Transverse colon (tissue), 4 donors: ENCODE measurements at regions not wholly inside any gene's neighbourhood (a gene's known extent, or its start where the extent isn't known, plus 50 kb on each side); places are given as distances from the start of the nearest gene placed in this dataset.

Experiments used
- DNase-seq: peaks from one replicate; pipeline ENCODE4 v3.0.0-alpha.2; 2019
- H3K27ac ChIP-seq, 4 donors: fragments of 200-600 bp; sonication (generic); 2 replicates each; pipeline ENCODE4 v1.5.1; 2016 to 2018; ENCODE audit warnings: inconsistent platforms in 4 of 4
- H3K27me3 ChIP-seq: fragments of 200-600 bp; sonication (generic); 2 replicates; pipeline ENCODE4 v1.5.1; 2017; ENCODE audit warnings: inconsistent platforms
- H3K36me3 ChIP-seq, 4 donors: fragments of 200-600 bp; sonication (generic); 2 replicates each; pipeline ENCODE4 v1.5.1; 2017 to 2019; ENCODE audit warnings: inconsistent platforms in 4 of 4
- H3K4me1 ChIP-seq, 4 donors: fragments of 200-600 bp; sonication (generic); 2 replicates each; pipeline ENCODE4 v1.5.1; 2017 to 2020; ENCODE audit warnings: inconsistent platforms in 4 of 4
- H3K4me3 ChIP-seq, 4 donors: fragments of 200-600 bp; sonication (generic); 1 replicate in 1 of 4; 2 replicates in 3 of 4; pipeline versions ENCODE4 v1.5.1 to v1.6.1; 2017 to 2019; ENCODE audit warnings: inconsistent platforms in 4 of 4
- H3K9me3 ChIP-seq, 2 donors: fragments of 200-600 bp; sonication (generic); 2 replicates each; pipeline ENCODE4 v1.5.1; 2017 to 2019; ENCODE audit warnings: inconsistent platforms in 2 of 2
- EP300 ChIP-seq: sonication (generic); formaldehyde crosslinking; IDR thresholded peaks from one replicate; pipeline ENCODE4 v1.6.1; 2017; ENCODE audit warnings: antibody characterized with exemption, low read depth
- POLR2A ChIP-seq: fragments of 450-650 bp; IDR thresholded peaks from one replicate; pipeline ENCODE4 v1.6.1; 2016; ENCODE audit warnings: antibody characterized with exemption, mild to moderate bottlenecking, moderate library complexity
- POLR2AphosphoS5 ChIP-seq, 3 donors: sonication (generic); formaldehyde crosslinking; IDR thresholded peaks; one replicate each; pipeline ENCODE4 v1.6.1; 2016; ENCODE audit warnings: antibody characterized with exemption in 3 of 3
- WGBS, 2 donors: methylation state at CpG; one replicate each; pipeline ENCODE4 v1.1.5; 2018; ENCODE audit warnings: low coverage in 1 of 2; 5-methylcytosine and 5-hydroxymethylcytosine counted together
- in situ Hi-C, 4 donors: fragments of 200-750 bp; cut with MboI; loops; one replicate each; pipeline versions ENCODE4 v1.15.0 to v1.15.1; 2017; ENCODE audit warnings: low sequenced_read_pairs in 3 of 4, low pct_ligation_motif_present in 1 of 4, low pct_unique_long_range_greater_than_20kb in 1 of 4
- intact Hi-C: fragments of 100-400 bp; cut with DNase I; formaldehyde crosslinking; loops from one replicate; pipeline ENCODE4 v1.15.1; 2023; ENCODE audit warnings: low total_unique reads
- TF ChIP-seq, protein P1 (sequence below), 5 experiments: fragments of 200-600 bp in 3 of 5; fragments of 450-650 bp in 2 of 5; sonication (generic) in 3 of 5; IDR thresholded peaks; 1 replicate in 2 of 5; 2 replicates in 3 of 5; pipeline ENCODE4 v1.5.1; 2016 to 2017; ENCODE audit warnings: antibody characterized with exemption in 5 of 5, inconsistent platforms in 3 of 5, mild to moderate bottlenecking in 2 of 5, moderate library complexity in 1 of 5

- DNase-seq: peak; percentile 67
- Histone ChIP-seq H3K9me3 (no peaks in the 10 kb centered on the region), H3K36me3 (no peaks in the 10 kb centered on the region), H3K27me3 (no peaks in the 10 kb centered on the region), H3K4me1 (peaks cover 0 to 37% (median 11%) of the 10 kb centered on the region in 4 donors), H3K27ac (peak overlapping the region; percentile 54 to 80 (median 75)), H3K4me3 (no peak overlapping the region)
- 35 to 38% methylated on average over 9 of the region's 9 CpGs for WGBS, 2 donors
- intact Hi-C loops: no loop called here
- in situ Hi-C loops: no loop called here
- no peak for TF ChIP-seq EP300
- TF ChIP-seq, protein P1, sequence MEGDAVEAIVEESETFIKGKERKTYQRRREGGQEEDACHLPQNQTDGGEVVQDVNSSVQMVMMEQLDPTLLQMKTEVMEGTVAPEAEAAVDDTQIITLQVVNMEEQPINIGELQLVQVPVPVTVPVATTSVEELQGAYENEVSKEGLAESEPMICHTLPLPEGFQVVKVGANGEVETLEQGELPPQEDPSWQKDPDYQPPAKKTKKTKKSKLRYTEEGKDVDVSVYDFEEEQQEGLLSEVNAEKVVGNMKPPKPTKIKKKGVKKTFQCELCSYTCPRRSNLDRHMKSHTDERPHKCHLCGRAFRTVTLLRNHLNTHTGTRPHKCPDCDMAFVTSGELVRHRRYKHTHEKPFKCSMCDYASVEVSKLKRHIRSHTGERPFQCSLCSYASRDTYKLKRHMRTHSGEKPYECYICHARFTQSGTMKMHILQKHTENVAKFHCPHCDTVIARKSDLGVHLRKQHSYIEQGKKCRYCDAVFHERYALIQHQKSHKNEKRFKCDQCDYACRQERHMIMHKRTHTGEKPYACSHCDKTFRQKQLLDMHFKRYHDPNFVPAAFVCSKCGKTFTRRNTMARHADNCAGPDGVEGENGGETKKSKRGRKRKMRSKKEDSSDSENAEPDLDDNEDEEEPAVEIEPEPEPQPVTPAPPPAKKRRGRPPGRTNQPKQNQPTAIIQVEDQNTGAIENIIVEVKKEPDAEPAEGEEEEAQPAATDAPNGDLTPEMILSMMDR (IDR thresholded peaks at IDR 0.05): no peak
- peak; percentile 49 for TF ChIP-seq POLR2A
- TF ChIP-seq POLR2AphosphoS5 (IDR thresholded peaks at IDR 0.05): peak in 2 of 3 donors; percentile 43 to 64
These were observed 199.7 kb downstream of the IRS2 start for GRCh38 chr13:109586509-109587346.

- no peak for DNase-seq
- intact Hi-C loops: no loop called here
- H3K4me3 ChIP-seq: no peak overlapping the region
- H3K27me3 ChIP-seq: no peaks in the 10 kb centered on the region
- no peak overlapping the region for H3K27ac ChIP-seq
- no peaks in the 10 kb centered on the region for H3K36me3 ChIP-seq
- TF ChIP-seq, protein P1 (IDR thresholded peaks at IDR 0.05): no peak
- TF ChIP-seq POLR2AphosphoS5 (IDR thresholded peaks at IDR 0.05) (no peak), EP300 (no peak), POLR2A (no peak)
- in situ Hi-C loops: no loop called here
- no peaks in the 10 kb centered on the region for H3K9me3 ChIP-seq
- H3K4me1 ChIP-seq: peaks cover 0 to 22% (median 5%) of the 10 kb centered on the region in 4 donors
- 70 to 100% methylated on average over 1 to 5 of the region's 5 CpGs for WGBS, 2 donors
These were observed 201.5 kb downstream of the IRS2 start for GRCh38 chr13:109584844-109585361.

DNA sequence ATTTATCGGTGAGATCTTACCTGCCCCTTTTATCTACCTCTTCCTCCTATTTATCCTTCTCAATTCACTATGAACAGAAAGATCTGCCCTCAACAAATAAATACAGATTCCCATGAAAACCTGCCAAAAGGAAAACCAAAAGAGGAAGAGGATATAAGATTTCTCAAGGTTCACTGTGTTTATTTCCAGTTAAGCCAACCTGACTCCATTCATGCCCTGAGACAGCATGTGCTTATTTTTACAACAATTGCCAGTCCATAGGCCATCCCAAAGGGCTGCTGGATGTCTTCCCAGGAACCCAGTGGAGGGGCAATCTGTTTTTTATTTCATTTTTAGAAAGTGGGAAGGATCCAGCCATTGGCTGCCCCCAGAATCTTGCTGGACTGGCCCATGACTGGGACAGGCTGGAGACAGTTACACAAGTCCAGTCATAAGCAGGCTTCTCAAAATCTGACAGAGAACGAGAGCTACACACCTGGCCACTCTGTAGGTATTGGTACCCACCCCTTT is 209.1 kb downstream of the IRS2 start:
- in situ Hi-C loops: no loop called here
- 82 to 100% methylated on average over 1 to 2 of the region's 2 CpGs for WGBS, 2 donors
- intact Hi-C loops: no loop called here
- no peak overlapping the region for H3K27ac ChIP-seq
- H3K4me3 ChIP-seq: no peak overlapping the region
- no peak for DNase-seq
- no peaks in the 10 kb centered on the region for H3K36me3 ChIP-seq
- no peak for TF ChIP-seq POLR2AphosphoS5 (IDR thresholded peaks at IDR 0.05)
- TF ChIP-seq, protein P1 (IDR thresholded peaks at IDR 0.05): no peak
- no peak for TF ChIP-seq POLR2A
- TF ChIP-seq EP300: no peak
- H3K4me1 ChIP-seq: peaks cover 0 to 6% (median 4%) of the 10 kb centered on the region in 4 donors
- H3K9me3 ChIP-seq: no peaks in the 10 kb centered on the region
- no peaks in the 10 kb centered on the region for H3K27me3 ChIP-seq

DNA sequence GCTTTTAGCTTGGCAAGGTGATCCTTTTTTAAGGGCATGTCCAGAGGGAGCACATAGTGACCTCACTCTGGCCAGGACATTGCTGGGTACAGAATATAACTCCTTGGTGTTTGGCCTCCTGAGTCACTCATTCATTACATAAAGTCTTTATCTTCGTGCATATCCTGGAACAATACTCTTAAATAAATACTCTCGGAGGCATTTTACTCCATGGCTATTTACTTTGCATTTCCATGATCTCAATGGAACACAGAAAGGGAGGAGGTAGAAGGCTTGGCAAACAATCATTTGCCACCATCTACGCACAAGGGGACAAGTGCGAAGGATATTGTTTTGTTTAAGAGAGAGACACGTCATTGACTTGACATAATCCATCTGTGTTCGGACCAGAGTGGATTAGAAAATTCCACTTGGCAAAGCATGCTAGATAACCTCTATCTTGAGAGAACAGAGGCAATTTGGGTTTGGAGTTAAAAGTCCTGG is 210.0 kb downstream of the IRS2 start:
- no peaks in the 10 kb centered on the region for H3K9me3 ChIP-seq
- peak; percentile 27 for DNase-seq
- H3K27me3 ChIP-seq: no peaks in the 10 kb centered on the region
- peak overlapping the region in 3 of 4 donors; percentile 24 to 51 (median 35) for H3K27ac ChIP-seq
- TF ChIP-seq POLR2AphosphoS5 (IDR thresholded peaks at IDR 0.05) (peak in 1 of 3 donors; percentile 48), POLR2A (no peak), EP300 (no peak)
- TF ChIP-seq, protein P1 (IDR thresholded peaks at IDR 0.05): no peak
- H3K4me3 ChIP-seq: no peak overlapping the region
- 36 to 60% methylated on average over 6 of the region's 6 CpGs for WGBS, 2 donors
- no peaks in the 10 kb centered on the region for H3K36me3 ChIP-seq
- peaks cover 0 to 6% (median 4%) of the 10 kb centered on the region in 4 donors for H3K4me1 ChIP-seq
- in situ Hi-C loops: no loop called here
- intact Hi-C loops: no loop called here
